Fibroblast of lung (primary cell): ENCODE measurements at regions not wholly inside any gene's neighbourhood (a gene's known extent, or its start where the extent isn't known, plus 50 kb on each side); places are given as distances from the start of the nearest gene placed in this dataset.

ENCODE experiments used
- CTCF ChIP-seq, 2 donors: IDR thresholded peaks in 1 of 2; conservative IDR thresholded peaks in 1 of 2; 1 replicate in 1 of 2; 2 replicates in 1 of 2; pipeline ENCODE4 v1.5.1; 2011 to 2012; ENCODE audit warnings: low read length in 2 of 2, control low read depth in 1 of 2, inconsistent platforms in 1 of 2, low read depth in 1 of 2, mild to moderate bottlenecking in 1 of 2
- EZH2 ChIP-seq: IDR thresholded peaks from 2 replicates; pipeline ENCODE4 v1.5.1; 2012; ENCODE audit warnings: low read length, control low read depth, mild to moderate bottlenecking; ENCODE audit errors: missing control alignments

- TF ChIP-seq CTCF (conservative IDR thresholded peaks at IDR 0.05 in 1 of 2, IDR thresholded peaks at IDR 0.05 in 1 of 2; ENCODE audit: low read depth in 1 of 2, low read length in 2 of 2) (no peak), EZH2 (no peak)
Observed at GRCh38 chr7:17411922-17412321, 113.5 kb downstream of the AHR start.
